ENCODE measurements at regions not wholly inside any gene's neighbourhood (a gene's known extent, or its start where the extent isn't known, plus 50 kb on each side); places are given as distances from the start of the nearest gene placed in this dataset.

- no peak overlapping the region for H3K4me3 ChIP-seq (ENCODE audit: low read depth, low read length)
- no peak for DNase-seq (ENCODE audit: low read depth, low spot score)
- TF ChIP-seq CTCF (IDR thresholded peaks at IDR 0.05; ENCODE audit: low read depth, low read length) = no peak
- in situ Hi-C loops (cut with HindIII; ENCODE audit: low sequenced_read_pairs) = no loop called here
Measured at GRCh38 chr1:226806988-226807387, 63.4 kb upstream of the PSEN2 start.

GRCh38 chr1:226804907-226805759 is 65.3 kb upstream of the PSEN2 start:
- in situ Hi-C loops (cut with HindIII; ENCODE audit: low sequenced_read_pairs) = no loop called here
- no peak overlapping the region for H3K4me3 ChIP-seq (ENCODE audit: low read depth, low read length)
- no peak for DNase-seq (ENCODE audit: low read depth, low spot score)
- no peak for TF ChIP-seq CTCF (IDR thresholded peaks at IDR 0.05; ENCODE audit: low read depth, low read length)

- no peak for TF ChIP-seq CTCF (IDR thresholded peaks at IDR 0.05; ENCODE audit: low read depth, low read length)
- in situ Hi-C loops (cut with HindIII; ENCODE audit: low sequenced_read_pairs) = no loop called here
- no peak overlapping the region for H3K4me3 ChIP-seq (ENCODE audit: low read depth, low read length)
- no peak for DNase-seq (ENCODE audit: low read depth, low spot score)
Measured at GRCh38 chr1:226800763-226801380, 61.8 kb upstream of the ITPKB start.

- DNase-seq (ENCODE audit: low read depth, low spot score) = no peak
- TF ChIP-seq CTCF (IDR thresholded peaks at IDR 0.05; ENCODE audit: low read depth, low read length) = no peak
- H3K4me3 ChIP-seq (ENCODE audit: low read depth, low read length) = no peak overlapping the region
- in situ Hi-C loops (cut with HindIII; ENCODE audit: low sequenced_read_pairs) = no loop called here
Measured at GRCh38 chr1:226799634-226800281, 60.7 kb upstream of the ITPKB start.

GRCh38 chr1:226798427-226799411 is 59.6 kb upstream of the ITPKB start:
- no peak for DNase-seq (ENCODE audit: low read depth, low spot score)
- no peak overlapping the region for H3K4me3 ChIP-seq (ENCODE audit: low read depth, low read length)
- no peak for TF ChIP-seq CTCF (IDR thresholded peaks at IDR 0.05; ENCODE audit: low read depth, low read length)
- in situ Hi-C loops (cut with HindIII; ENCODE audit: low sequenced_read_pairs) = no loop called here

GRCh38 chr1:226797151-226797550 is 58.1 kb upstream of the ITPKB start:
- in situ Hi-C loops (cut with HindIII; ENCODE audit: low sequenced_read_pairs) = no loop called here
- DNase-seq (ENCODE audit: low read depth, low spot score) = no peak
- TF ChIP-seq CTCF (IDR thresholded peaks at IDR 0.05; ENCODE audit: low read depth, low read length) = no peak
- H3K4me3 ChIP-seq (ENCODE audit: low read depth, low read length) = no peak overlapping the region
